Peyer's patch (tissue), 4 donors: ENCODE measurements at regions not wholly inside any gene's neighbourhood (a gene's known extent, or its start where the extent isn't known, plus 50 kb on each side); places are given as distances from the start of the nearest gene placed in this dataset.

ENCODE experiments used
- DNase-seq, 3 donors: peaks; one replicate each; pipeline ENCODE4 v3.0.0-alpha.2; 2017 to 2019
- H3K27ac ChIP-seq, 4 donors: fragments of 200-600 bp; sonication (generic); one replicate each; pipeline ENCODE4 v1.5.1; 2016 to 2019
- H3K27me3 ChIP-seq, 2 donors: fragments of 200-600 bp; sonication (generic); one replicate each; pipeline ENCODE4 v1.5.1; 2019
- H3K36me3 ChIP-seq, 3 donors: fragments of 200-600 bp; sonication (generic); one replicate each; pipeline ENCODE4 v1.5.1; 2016 to 2019
- H3K4me1 ChIP-seq, 4 donors: fragments of 200-600 bp; sonication (generic); one replicate each; pipeline ENCODE4 v1.5.1; 2016 to 2019
- H3K4me3 ChIP-seq, 4 donors: fragments of 200-600 bp; sonication (generic); 1 replicate in 3 of 4; 2 replicates in 1 of 4; pipeline ENCODE4 v1.5.1; 2016 to 2019; ENCODE audit warnings: mild to moderate bottlenecking in 1 of 4
- H3K9me3 ChIP-seq, 4 donors: fragments of 200-600 bp; sonication (generic); one replicate each; pipeline ENCODE4 v1.5.1; 2016 to 2019; ENCODE audit warnings: mild to moderate bottlenecking in 1 of 4
- CTCF ChIP-seq, 6 experiments: fragments of 450-650 bp in 4 of 6; fragments of 200-600 bp in 2 of 6; sonication (generic) in 1 of 6; IDR thresholded peaks; one replicate each; pipeline ENCODE4 v1.5.1; 2017 to 2019; ENCODE audit warnings: antibody characterized with exemption in 6 of 6, mild to moderate bottlenecking in 3 of 6, moderate library complexity in 1 of 6
- POLR2A ChIP-seq, 2 donors: fragments of 450-650 bp; IDR thresholded peaks; one replicate each; pipeline ENCODE4 v1.5.1; 2017; ENCODE audit warnings: antibody characterized with exemption in 2 of 2, mild to moderate bottlenecking in 2 of 2, moderate library complexity in 2 of 2

- no peaks in the 10 kb centered on the region for H3K36me3 ChIP-seq
- no peak overlapping the region for H3K4me3 ChIP-seq
- no peak for TF ChIP-seq POLR2A (IDR thresholded peaks at IDR 0.05)
- TF ChIP-seq CTCF (IDR thresholded peaks at IDR 0.05), result no peak
- no peaks in the 10 kb centered on the region for H3K9me3 ChIP-seq
- H3K4me1 ChIP-seq, result no peaks in the 10 kb centered on the region
- DNase-seq, result no peak
- H3K27me3 ChIP-seq, result no peaks in the 10 kb centered on the region
- H3K27ac ChIP-seq, result no peak overlapping the region
Measured at GRCh38 chr7:85405016-85405902, 218.4 kb upstream of the SEMA3D start.

- H3K27ac ChIP-seq, result no peak overlapping the region
- H3K9me3 ChIP-seq, result no peaks in the 10 kb centered on the region
- no peak overlapping the region for H3K4me3 ChIP-seq
- no peak for DNase-seq
- no peaks in the 10 kb centered on the region for H3K27me3 ChIP-seq
- no peaks in the 10 kb centered on the region for H3K36me3 ChIP-seq
- H3K4me1 ChIP-seq, result no peaks in the 10 kb centered on the region
- TF ChIP-seq POLR2A (IDR thresholded peaks at IDR 0.05) (no peak), CTCF (IDR thresholded peaks at IDR 0.05) (no peak)
Measured at GRCh38 chr7:85396676-85397075, 209.8 kb upstream of the SEMA3D start.

GRCh38 chr7:85392789-85393188 is 205.9 kb upstream of the SEMA3D start:
- Histone ChIP-seq H3K27me3 (no peaks in the 10 kb centered on the region), H3K4me3 (no peak overlapping the region), H3K27ac (no peak overlapping the region), H3K36me3 (no peaks in the 10 kb centered on the region), H3K4me1 (no peaks in the 10 kb centered on the region), H3K9me3 (no peaks in the 10 kb centered on the region)
- TF ChIP-seq CTCF (IDR thresholded peaks at IDR 0.05) (no peak), POLR2A (IDR thresholded peaks at IDR 0.05) (no peak)
- no peak for DNase-seq

- no peaks in the 10 kb centered on the region for H3K4me1 ChIP-seq
- no peaks in the 10 kb centered on the region for H3K9me3 ChIP-seq
- H3K27me3 ChIP-seq, result no peaks in the 10 kb centered on the region
- no peak for DNase-seq
- no peak overlapping the region for H3K27ac ChIP-seq
- H3K36me3 ChIP-seq, result no peaks in the 10 kb centered on the region
- no peak for TF ChIP-seq POLR2A (IDR thresholded peaks at IDR 0.05)
- TF ChIP-seq CTCF (IDR thresholded peaks at IDR 0.05), result no peak
- H3K4me3 ChIP-seq, result no peak overlapping the region
Measured at GRCh38 chr7:85392326-85392725, 205.5 kb upstream of the SEMA3D start.

GRCh38 chr7:85386460-85386859 is 199.6 kb upstream of the SEMA3D start:
- TF ChIP-seq CTCF (IDR thresholded peaks at IDR 0.05), result no peak
- TF ChIP-seq POLR2A (IDR thresholded peaks at IDR 0.05), result no peak
- no peak for DNase-seq

More at GRCh38 chr7:85386460-85386859, 199.6 kb upstream of the SEMA3D start:
- H3K4me1 ChIP-seq, result no peaks in the 10 kb centered on the region
- no peaks in the 10 kb centered on the region for H3K9me3 ChIP-seq
- H3K36me3 ChIP-seq, result no peaks in the 10 kb centered on the region
- H3K27ac ChIP-seq, result no peak overlapping the region
- no peak overlapping the region for H3K4me3 ChIP-seq
- H3K27me3 ChIP-seq, result no peaks in the 10 kb centered on the region
